ENCODE measurements at regions not wholly inside any gene's neighbourhood (a gene's known extent, or its start where the extent isn't known, plus 50 kb on each side); places are given as distances from the start of the nearest gene placed in this dataset.

- Histone ChIP-seq H3K27me3 (ENCODE audit: insufficient read depth, low read length) (no peaks in the 10 kb centered on the region), H2AFZ (ENCODE audit: low read depth, low read length, poor library complexity, severe bottlenecking) (no peak overlapping the region), H3K9me3 (ENCODE audit: control insufficient read depth in 1 of 2, insufficient read depth in 1 of 2, low read depth in 1 of 2, low read length in 2 of 2) (no peaks in the 10 kb centered on the region), H3K4me2 (ENCODE audit: low read length) (no peak overlapping the region), H3K79me2 (ENCODE audit: insufficient read depth, low read length) (no peaks in the 10 kb centered on the region), H3K9me2 (ENCODE audit: insufficient read depth) (no peaks in the 10 kb centered on the region), H3K9ac (ENCODE audit: low read length) (no peak overlapping the region), H3K4me1 (ENCODE audit: control insufficient read depth in 1 of 2, insufficient read depth in 2 of 2, low read length in 2 of 2) (no peaks in the 10 kb centered on the region), H3K4me3 (replicated peaks in 1 of 2; ENCODE audit: low read depth in 1 of 2, low read length in 2 of 2) (no peak overlapping the region), H3K36me3 (ENCODE audit: control insufficient read depth in 1 of 2, insufficient read depth in 2 of 2, low read length in 2 of 2) (no peaks in the 10 kb centered on the region), H4K20me1 (ENCODE audit: insufficient read depth) (no peaks in the 10 kb centered on the region), H3K27ac (ENCODE audit: low read depth, low read length) (no peak overlapping the region)
- RAD21 ChIA-PET (ENCODE audit: low non-redundant PET in 1 of 2, low total read pairs in 2 of 2, uncharacterized antibody in 2 of 2, unreplicated experiment in 2 of 2) = no interaction called here
- no peak for TF ChIP-seq EGR1 (IDR thresholded peaks at IDR 0.05; ENCODE audit: low read depth)
- TF ChIP-seq YY1 (IDR thresholded peaks at IDR 0.05; ENCODE audit: extremely low read depth, insufficient replicate concordance, low read depth, low read length) = no peak
- TF ChIP-seq EZH2phosphoT487 (IDR thresholded peaks at IDR 0.05; ENCODE audit: borderline replicate concordance) = no peak
- no peak for TF ChIP-seq CBX3 (IDR thresholded peaks at IDR 0.05; ENCODE audit: low read depth)
- TF ChIP-seq EZH2 (IDR thresholded peaks at IDR 0.05) = no peak
- no peak for TF ChIP-seq TCF7L2 (IDR thresholded peaks at IDR 0.05; ENCODE audit: borderline replicate concordance, extremely low read depth, insufficient read depth, insufficient read length)
- TF ChIP-seq CEBPB (IDR thresholded peaks at IDR 0.05; ENCODE audit: low read depth) = no peak
- no peak for TF ChIP-seq ELF1 (IDR thresholded peaks at IDR 0.05; ENCODE audit: borderline replicate concordance, low read depth)
- no peak for TF ChIP-seq SP1 (IDR thresholded peaks at IDR 0.05; ENCODE audit: low read depth)
- TF ChIP-seq ZFX (IDR thresholded peaks at IDR 0.05) = no peak
- no peak for TF ChIP-seq POLR2AphosphoS5 (IDR thresholded peaks at IDR 0.05; ENCODE audit: low read depth, low read length)
- no peak for TF ChIP-seq REST (IDR thresholded peaks at IDR 0.05; ENCODE audit: low read depth)
- no peak for TF ChIP-seq SIN3A (IDR thresholded peaks at IDR 0.05; ENCODE audit: low read depth)
- no peak for TF ChIP-seq POLR2A (IDR thresholded peaks at IDR 0.05; ENCODE audit: borderline replicate concordance, extremely low read depth, insufficient read depth, insufficient read length)
- TF ChIP-seq SRF (IDR thresholded peaks at IDR 0.05; ENCODE audit: low read depth) = no peak
- no peak for TF ChIP-seq ZBTB33 (IDR thresholded peaks at IDR 0.05; ENCODE audit: extremely low read depth, insufficient replicate concordance, low read length)
- no peak for TF ChIP-seq CTCF (IDR thresholded peaks at IDR 0.05 in 2 of 3, conservative IDR thresholded peaks at IDR 0.05 in 1 of 3; ENCODE audit: borderline replicate concordance in 1 of 3, insufficient read depth in 1 of 3, low read depth in 2 of 3, low read length in 2 of 3)
- CTCF ChIA-PET = no interaction called here
- intact Hi-C loops (cut with micrococcal nuclease) = no loop called here
- no TSS peak for BruUV-seq (replicated peaks)
- no peak for ATAC-seq
- POLR2A ChIA-PET = no interaction called here
- no peak for DNase-seq (ENCODE audit: low read depth, low spot score)
Measured at GRCh38 chr2:121165038-121165542, 119.9 kb downstream of the TFCP2L1 start.
